Gastrocnemius medialis (tissue), 4 donors: ENCODE measurements at regions not wholly inside any gene's neighbourhood (a gene's known extent, or its start where the extent isn't known, plus 50 kb on each side); places are given as distances from the start of the nearest gene placed in this dataset.

Experiments
- CTCF ChIP-seq, 5 experiments: fragments of 450-650 bp in 3 of 5; fragments of 200-600 bp in 2 of 5; sonication (generic) in 2 of 5; IDR thresholded peaks in 4 of 5; conservative IDR thresholded peaks in 1 of 5; 1 replicate in 4 of 5; 2 replicates in 1 of 5; pipeline ENCODE4 v1.5.1; 2016 to 2019; ENCODE audit warnings: antibody characterized with exemption in 5 of 5, mild to moderate bottlenecking in 3 of 5, moderate library complexity in 3 of 5
- POLR2A ChIP-seq, 2 donors: fragments of 450-650 bp; IDR thresholded peaks; one replicate each; pipeline ENCODE4 v1.6.1; 2017; ENCODE audit warnings: antibody characterized with exemption in 2 of 2, mild to moderate bottlenecking in 2 of 2, moderate library complexity in 2 of 2

GRCh38 chr5:79853676-79854418, 137.2 kb downstream of the MTX3 start:
- TF ChIP-seq CTCF (IDR thresholded peaks at IDR 0.05 in 4 of 5, conservative IDR thresholded peaks at IDR 0.05 in 1 of 5) (no peak), POLR2A (IDR thresholded peaks at IDR 0.05) (no peak)
